Thyroid gland (tissue), 4 donors: ENCODE measurements at regions not wholly inside any gene's neighbourhood (a gene's known extent, or its start where the extent isn't known, plus 50 kb on each side); places are given as distances from the start of the nearest gene placed in this dataset.

Experiments used
- DNase-seq, 2 donors: peaks; one replicate each; pipeline ENCODE4 v3.0.0-alpha.2; 2019
- H3K27ac ChIP-seq, 3 donors: fragments of 200-600 bp; sonication (generic); 1 replicate in 2 of 3; 2 replicates in 1 of 3; pipeline ENCODE4 v1.5.1; 2016 to 2019; ENCODE audit warnings: mild to moderate bottlenecking in 1 of 3, moderate library complexity in 1 of 3
- H3K27me3 ChIP-seq: fragments of 200-600 bp; sonication (generic); one replicate; pipeline ENCODE4 v1.5.1; 2019
- H3K36me3 ChIP-seq, 2 donors: fragments of 200-600 bp; sonication (generic); one replicate each; pipeline ENCODE4 v1.5.1; 2016 to 2019
- H3K4me1 ChIP-seq, 2 donors: fragments of 200-600 bp; sonication (generic); one replicate each; pipeline ENCODE4 v1.5.1; 2017 to 2019
- H3K4me3 ChIP-seq, 3 donors: fragments of 200-600 bp; sonication (generic); replicated peaks in 1 of 3; 1 replicate in 2 of 3; 2 replicates in 1 of 3; pipeline ENCODE4 v1.5.1; 2016; ENCODE audit warnings: mild to moderate bottlenecking in 1 of 3
- H3K9me3 ChIP-seq: fragments of 200-600 bp; sonication (generic); one replicate; pipeline ENCODE4 v1.5.1; 2017
- POLR2A ChIP-seq, 2 donors: fragments of 450-650 bp; IDR thresholded peaks; one replicate each; pipeline ENCODE4 v1.6.1; 2017; ENCODE audit warnings: antibody characterized with exemption in 2 of 2, mild to moderate bottlenecking in 2 of 2, moderate library complexity in 1 of 2
- WGBS, 2 donors: methylation state at CpG; one replicate each; pipeline ENCODE4 v1.1.5; 2017; 5-methylcytosine and 5-hydroxymethylcytosine counted together
- intact Hi-C: fragments of 100-400 bp; cut with DNase I; formaldehyde crosslinking; loops from one replicate; pipeline ENCODE4 v1.15.1; 2023
- TF ChIP-seq, protein P1 (sequence below), 6 experiments: fragments of 200-600 bp in 3 of 6; fragments of 450-650 bp in 3 of 6; sonication (generic) in 3 of 6; IDR thresholded peaks; one replicate each; pipeline ENCODE4 v1.5.1; 2016 to 2019; ENCODE audit warnings: antibody characterized with exemption in 6 of 6, mild to moderate bottlenecking in 2 of 6, inconsistent platforms in 1 of 6, moderate library complexity in 1 of 6

- Histone ChIP-seq H3K9me3 (no peaks in the 10 kb centered on the region), H3K27me3 (no peaks in the 10 kb centered on the region), H3K4me3 (no peak overlapping the region), H3K4me1 (no peaks in the 10 kb centered on the region), H3K27ac (no peak overlapping the region), H3K36me3 (no peaks in the 10 kb centered on the region)
- intact Hi-C loops, result no loop called here
- no peak for TF ChIP-seq POLR2A (IDR thresholded peaks at IDR 0.05)
- TF ChIP-seq, protein P1, sequence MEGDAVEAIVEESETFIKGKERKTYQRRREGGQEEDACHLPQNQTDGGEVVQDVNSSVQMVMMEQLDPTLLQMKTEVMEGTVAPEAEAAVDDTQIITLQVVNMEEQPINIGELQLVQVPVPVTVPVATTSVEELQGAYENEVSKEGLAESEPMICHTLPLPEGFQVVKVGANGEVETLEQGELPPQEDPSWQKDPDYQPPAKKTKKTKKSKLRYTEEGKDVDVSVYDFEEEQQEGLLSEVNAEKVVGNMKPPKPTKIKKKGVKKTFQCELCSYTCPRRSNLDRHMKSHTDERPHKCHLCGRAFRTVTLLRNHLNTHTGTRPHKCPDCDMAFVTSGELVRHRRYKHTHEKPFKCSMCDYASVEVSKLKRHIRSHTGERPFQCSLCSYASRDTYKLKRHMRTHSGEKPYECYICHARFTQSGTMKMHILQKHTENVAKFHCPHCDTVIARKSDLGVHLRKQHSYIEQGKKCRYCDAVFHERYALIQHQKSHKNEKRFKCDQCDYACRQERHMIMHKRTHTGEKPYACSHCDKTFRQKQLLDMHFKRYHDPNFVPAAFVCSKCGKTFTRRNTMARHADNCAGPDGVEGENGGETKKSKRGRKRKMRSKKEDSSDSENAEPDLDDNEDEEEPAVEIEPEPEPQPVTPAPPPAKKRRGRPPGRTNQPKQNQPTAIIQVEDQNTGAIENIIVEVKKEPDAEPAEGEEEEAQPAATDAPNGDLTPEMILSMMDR (IDR thresholded peaks at IDR 0.05), result no peak
- 75 to 88% methylated on average over 3 of the region's 3 CpGs for WGBS, 2 donors
- no peak for DNase-seq
Measured at GRCh38 chr9:105054491-105054890, 126.5 kb upstream of the ABCA1 start.

DNA sequence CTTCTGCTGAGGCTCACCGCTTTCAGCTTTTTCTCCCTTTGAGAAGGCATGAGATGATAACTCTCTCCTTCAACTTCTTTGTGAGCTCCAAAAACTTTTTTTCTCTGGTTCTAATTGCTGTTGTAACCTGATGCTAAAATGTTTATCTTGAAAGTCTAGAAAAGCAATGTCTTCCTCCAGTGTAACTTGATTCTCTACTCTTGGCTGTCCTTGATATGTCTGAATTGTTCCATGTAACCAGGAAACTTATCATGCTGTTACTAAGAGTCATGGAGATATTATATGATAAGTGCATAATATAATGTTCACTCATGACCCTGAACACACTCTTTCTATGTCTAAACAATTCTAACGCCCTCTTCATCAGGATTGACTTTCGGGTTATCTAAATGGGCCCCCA, 128.0 kb upstream of the ABCA1 start:
- H3K36me3 ChIP-seq, result no peaks in the 10 kb centered on the region
- WGBS, 2 donors, result 74 to 79% methylated on average over 3 of the region's 3 CpGs

GRCh38 chr9:105057551-105057950, 129.6 kb upstream of the ABCA1 start:
- no peak for DNase-seq
- intact Hi-C loops, result no loop called here
- no peak overlapping the region for H3K4me3 ChIP-seq
- H3K27ac ChIP-seq, result no peak overlapping the region
- no peaks in the 10 kb centered on the region for H3K27me3 ChIP-seq
- H3K36me3 ChIP-seq, result no peaks in the 10 kb centered on the region
- H3K9me3 ChIP-seq, result no peaks in the 10 kb centered on the region
- peaks cover 0 to 5% of the 10 kb centered on the region in 2 donors for H3K4me1 ChIP-seq
- TF ChIP-seq POLR2A (IDR thresholded peaks at IDR 0.05), result no peak
- TF ChIP-seq, protein P1 (IDR thresholded peaks at IDR 0.05), result no peak
- WGBS, 2 donors, result 83 to 95% methylated on average over 4 of the region's 4 CpGs

More for the DNA sequence above, 128.0 kb upstream of the ABCA1 start:
- TF ChIP-seq POLR2A (IDR thresholded peaks at IDR 0.05), result no peak
- TF ChIP-seq, protein P1 (IDR thresholded peaks at IDR 0.05), result no peak
- Histone ChIP-seq H3K27ac (no peak overlapping the region), H3K9me3 (no peaks in the 10 kb centered on the region), H3K4me1 (no peaks in the 10 kb centered on the region), H3K4me3 (no peak overlapping the region), H3K27me3 (no peaks in the 10 kb centered on the region)
- DNase-seq, result no peak
- intact Hi-C loops, result no loop called here

DNA sequence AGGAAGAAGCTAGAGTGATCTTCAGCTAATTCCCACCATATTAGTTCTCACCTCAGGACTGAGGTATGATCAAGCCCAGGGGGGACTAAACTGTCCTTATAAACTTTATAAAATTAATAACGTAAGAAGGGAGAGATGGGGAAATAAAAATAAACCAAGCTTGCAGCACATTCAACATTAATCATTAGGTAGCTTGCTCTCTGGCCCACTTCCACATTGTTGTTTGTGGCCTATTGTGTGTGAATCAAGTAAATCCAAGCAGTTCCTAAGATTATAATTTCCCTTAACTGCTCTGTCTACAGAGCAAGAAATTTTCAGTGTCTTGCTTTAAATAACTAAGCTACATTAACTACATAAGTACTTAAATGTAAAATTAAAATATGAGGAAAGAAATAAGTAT, 131.3 kb upstream of the ABCA1 start:
- H3K27me3 ChIP-seq, result no peaks in the 10 kb centered on the region
- TF ChIP-seq POLR2A (IDR thresholded peaks at IDR 0.05), result no peak
- TF ChIP-seq, protein P1 (IDR thresholded peaks at IDR 0.05), result no peak
- H3K36me3 ChIP-seq, result no peaks in the 10 kb centered on the region
- no peaks in the 10 kb centered on the region for H3K9me3 ChIP-seq
- intact Hi-C loops, result no loop called here
- no peak for DNase-seq
- WGBS, 2 donors, result 81 to 85% methylated on average over 1 of the region's 1 CpG
- H3K27ac ChIP-seq, result no peak overlapping the region
- H3K4me1 ChIP-seq, result peaks cover 6 to 20% of the 10 kb centered on the region in 2 donors
- no peak overlapping the region for H3K4me3 ChIP-seq

DNA sequence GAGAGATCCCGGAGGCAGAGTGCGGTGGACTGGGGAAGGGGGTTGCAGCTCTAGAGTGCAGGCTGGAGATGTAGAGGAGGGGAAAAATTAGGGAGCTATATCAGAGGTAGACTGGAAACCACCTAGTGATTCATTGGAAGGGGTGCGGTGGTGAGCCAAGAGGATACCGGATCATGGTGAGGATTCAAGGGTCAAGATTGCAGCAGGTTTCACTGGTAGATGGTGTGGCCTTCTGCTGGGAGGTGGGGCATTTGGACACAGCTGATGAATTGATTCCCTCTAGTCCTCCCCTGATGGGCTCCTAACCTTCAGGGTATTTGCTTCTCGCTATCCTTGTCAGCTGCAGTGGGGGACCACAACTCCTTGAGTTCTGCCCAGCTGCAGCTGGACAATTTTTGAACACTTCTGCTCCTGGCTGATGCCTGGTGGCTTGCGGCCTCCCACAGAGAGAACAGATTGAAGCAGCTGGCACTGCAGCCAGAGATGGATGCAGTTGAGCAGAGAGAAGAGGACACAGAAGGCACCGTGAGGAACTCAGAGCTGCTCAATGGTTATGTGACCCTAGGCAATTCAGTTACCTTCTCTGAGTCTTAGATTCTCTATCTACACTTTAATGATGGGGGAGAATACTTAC, 134.4 kb upstream of the ABCA1 start:
- no peaks in the 10 kb centered on the region for H3K36me3 ChIP-seq
- intact Hi-C loops, result loop anchor here (10.0 kb wide), 1 partner anchor 68 kb away; no protein-coding TSS in a partner anchor

More for the DNA sequence above, 134.4 kb upstream of the ABCA1 start:
- Histone ChIP-seq H3K4me1 (peaks cover 16 to 40% of the 10 kb centered on the region in 2 donors), H3K27me3 (no peaks in the 10 kb centered on the region), H3K9me3 (no peaks in the 10 kb centered on the region), H3K27ac (no peak overlapping the region), H3K4me3 (no peak overlapping the region)
- TF ChIP-seq, protein P1 (IDR thresholded peaks at IDR 0.05), result no peak
- no peak for TF ChIP-seq POLR2A (IDR thresholded peaks at IDR 0.05)
- 73 to 75% methylated on average over 6 to 7 of the region's 7 CpGs for WGBS, 2 donors
- peak; percentile 65 to 76 for DNase-seq
